GM23338 (cell line): ENCODE measurements at regions not wholly inside any gene's neighbourhood (a gene's known extent, or its start where the extent isn't known, plus 50 kb on each side); places are given as distances from the start of the nearest gene placed in this dataset.

ENCODE experiments used
- CREB1 ChIP-seq: fragments of 250-450 bp; sonication (Bioruptor Pico); IDR thresholded peaks from 2 replicates; pipeline ENCODE4 v1.5.0; 2020; ENCODE audit warnings: low read depth, mild to moderate bottlenecking, moderate library complexity
- CTCF ChIP-seq, 2 experiments: fragments of 200-600 bp in 1 of 2; sonication (generic) in 1 of 2; conservative IDR thresholded peaks; 2 replicates each; pipeline versions ENCODE4 v1.5.1 to v1.6.1; 2016 to 2017; ENCODE audit warnings: antibody characterized with exemption in 2 of 2, low read depth in 2 of 2, mild to moderate bottlenecking in 2 of 2, moderate library complexity in 1 of 2
- EZH2 ChIP-seq: fragments of 200-600 bp; sonication (generic); IDR thresholded peaks from one replicate; pipeline ENCODE4 v1.8.0; 2017; ENCODE audit warnings: antibody characterized with exemption, mild to moderate bottlenecking, low read depth; ENCODE audit not compliant: unreplicated experiment
- EZH2phosphoT487 ChIP-seq: fragments of 200-600 bp; sonication (generic); IDR thresholded peaks from one replicate; pipeline ENCODE4 v1.8.1; 2018; ENCODE audit warnings: antibody characterized with exemption; ENCODE audit not compliant: unreplicated experiment
- JUNB ChIP-seq: IDR thresholded peaks from one replicate; pipeline ENCODE4 v1.6.1; 2016; ENCODE audit warnings: antibody characterized with exemption; ENCODE audit not compliant: unreplicated experiment
- NANOG ChIP-seq: IDR thresholded peaks from 2 replicates; pipeline ENCODE4 v1.6.1; 2016; ENCODE audit warnings: antibody characterized with exemption, borderline replicate concordance
- POLR2AphosphoS5 ChIP-seq: IDR thresholded peaks from 2 replicates; pipeline ENCODE4 v1.6.1; 2016; ENCODE audit warnings: antibody characterized with exemption, low read depth
- ZNF114 ChIP-seq: fragments of 250-450 bp; sonication (Bioruptor Pico); IDR thresholded peaks from 2 replicates; pipeline ENCODE4 v1.5.0; 2020; ENCODE audit warnings: mild to moderate bottlenecking, moderate library complexity
- ZNF331 ChIP-seq: fragments of 250-450 bp; sonication (Bioruptor Pico); IDR thresholded peaks from 2 replicates; pipeline ENCODE4 v1.5.0; 2020; ENCODE audit warnings: low read depth, mild to moderate bottlenecking, moderate library complexity
- ZNF462 ChIP-seq: fragments of 250-450 bp; sonication (Bioruptor Pico); IDR thresholded peaks from 2 replicates; pipeline ENCODE4 v1.5.0; 2020; ENCODE audit warnings: mild to moderate bottlenecking, moderate library complexity
- TF ChIP-seq, protein P1 (sequence below): IDR thresholded peaks from one replicate; pipeline ENCODE4 v1.6.1; 2018; ENCODE audit warnings: antibody characterized with exemption; ENCODE audit not compliant: unreplicated experiment
- TF ChIP-seq, protein P2 (sequence below): IDR thresholded peaks from 2 replicates; pipeline ENCODE4 v1.6.1; 2016; ENCODE audit warnings: antibody characterized with exemption

DNA sequence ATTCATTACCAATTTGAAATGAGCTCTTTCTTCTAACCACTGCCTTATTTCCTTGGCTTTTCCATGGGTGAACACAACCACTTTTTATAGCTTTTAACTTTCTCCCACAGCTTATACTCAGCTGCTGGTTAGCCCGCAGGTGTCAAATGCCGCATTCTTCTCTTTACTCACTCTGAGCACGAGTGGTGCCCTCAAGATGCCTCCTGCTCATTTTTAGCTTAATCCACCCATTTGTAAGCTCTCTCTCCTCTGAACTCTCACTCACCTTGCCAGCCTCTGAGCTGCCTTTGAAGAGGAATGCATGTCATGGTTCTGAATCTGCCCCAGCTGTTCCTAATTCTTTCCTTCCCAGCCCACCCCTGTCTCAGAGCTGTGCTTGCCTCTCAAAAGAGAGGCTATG is 449.4 kb upstream of the PRICKLE1 start:
- TF ChIP-seq CTCF (conservative IDR thresholded peaks at IDR 0.05; ENCODE audit: low read depth in 2 of 2): no peak
- TF ChIP-seq, protein P1, sequence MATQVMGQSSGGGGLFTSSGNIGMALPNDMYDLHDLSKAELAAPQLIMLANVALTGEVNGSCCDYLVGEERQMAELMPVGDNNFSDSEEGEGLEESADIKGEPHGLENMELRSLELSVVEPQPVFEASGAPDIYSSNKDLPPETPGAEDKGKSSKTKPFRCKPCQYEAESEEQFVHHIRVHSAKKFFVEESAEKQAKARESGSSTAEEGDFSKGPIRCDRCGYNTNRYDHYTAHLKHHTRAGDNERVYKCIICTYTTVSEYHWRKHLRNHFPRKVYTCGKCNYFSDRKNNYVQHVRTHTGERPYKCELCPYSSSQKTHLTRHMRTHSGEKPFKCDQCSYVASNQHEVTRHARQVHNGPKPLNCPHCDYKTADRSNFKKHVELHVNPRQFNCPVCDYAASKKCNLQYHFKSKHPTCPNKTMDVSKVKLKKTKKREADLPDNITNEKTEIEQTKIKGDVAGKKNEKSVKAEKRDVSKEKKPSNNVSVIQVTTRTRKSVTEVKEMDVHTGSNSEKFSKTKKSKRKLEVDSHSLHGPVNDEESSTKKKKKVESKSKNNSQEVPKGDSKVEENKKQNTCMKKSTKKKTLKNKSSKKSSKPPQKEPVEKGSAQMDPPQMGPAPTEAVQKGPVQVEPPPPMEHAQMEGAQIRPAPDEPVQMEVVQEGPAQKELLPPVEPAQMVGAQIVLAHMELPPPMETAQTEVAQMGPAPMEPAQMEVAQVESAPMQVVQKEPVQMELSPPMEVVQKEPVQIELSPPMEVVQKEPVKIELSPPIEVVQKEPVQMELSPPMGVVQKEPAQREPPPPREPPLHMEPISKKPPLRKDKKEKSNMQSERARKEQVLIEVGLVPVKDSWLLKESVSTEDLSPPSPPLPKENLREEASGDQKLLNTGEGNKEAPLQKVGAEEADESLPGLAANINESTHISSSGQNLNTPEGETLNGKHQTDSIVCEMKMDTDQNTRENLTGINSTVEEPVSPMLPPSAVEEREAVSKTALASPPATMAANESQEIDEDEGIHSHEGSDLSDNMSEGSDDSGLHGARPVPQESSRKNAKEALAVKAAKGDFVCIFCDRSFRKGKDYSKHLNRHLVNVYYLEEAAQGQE: no peak
- no peak for TF ChIP-seq EZH2
- no peak for TF ChIP-seq POLR2AphosphoS5
- no peak for TF ChIP-seq ZNF114 (CRISPR knock-in tag)
- TF ChIP-seq EZH2phosphoT487: no peak
- TF ChIP-seq JUNB: no peak
- TF ChIP-seq, protein P2, sequence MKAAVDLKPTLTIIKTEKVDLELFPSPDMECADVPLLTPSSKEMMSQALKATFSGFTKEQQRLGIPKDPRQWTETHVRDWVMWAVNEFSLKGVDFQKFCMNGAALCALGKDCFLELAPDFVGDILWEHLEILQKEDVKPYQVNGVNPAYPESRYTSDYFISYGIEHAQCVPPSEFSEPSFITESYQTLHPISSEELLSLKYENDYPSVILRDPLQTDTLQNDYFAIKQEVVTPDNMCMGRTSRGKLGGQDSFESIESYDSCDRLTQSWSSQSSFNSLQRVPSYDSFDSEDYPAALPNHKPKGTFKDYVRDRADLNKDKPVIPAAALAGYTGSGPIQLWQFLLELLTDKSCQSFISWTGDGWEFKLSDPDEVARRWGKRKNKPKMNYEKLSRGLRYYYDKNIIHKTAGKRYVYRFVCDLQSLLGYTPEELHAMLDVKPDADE: no peak
- no peak for TF ChIP-seq CREB1 (CRISPR knock-in tag)
- TF ChIP-seq NANOG: no peak
- TF ChIP-seq ZNF331 (CRISPR knock-in tag): no peak
- TF ChIP-seq ZNF462 (CRISPR knock-in tag): no peak
